BJ (cell line): ENCODE measurements at regions not wholly inside any gene's neighbourhood (a gene's known extent, or its start where the extent isn't known, plus 50 kb on each side); places are given as distances from the start of the nearest gene placed in this dataset.

ENCODE experiments used
- CTCF ChIA-PET: fragments of 350-600 bp; formaldehyde crosslinking; extraction: SDS; loops from one replicate; lab custom pipeline; 2021; ENCODE audit warnings: antibody characterized with exemption, inconsistent platforms; lab: Yijun Ruan, JAX
- POLR2A ChIA-PET: fragments of 300-600 bp; sonication (Branson Sonifier 250); formaldehyde crosslinking; extraction: SDS; loops from one replicate; lab custom pipeline; 2021; ENCODE audit warnings: antibody characterized with exemption; lab: Charles Lee
- DNase-seq: peaks from one replicate; pipeline ENCODE4 v3.0.0-alpha.2; 2011; ENCODE audit warnings: low read depth
- H3K27me3 ChIP-seq: 2 replicates; pipeline ENCODE4 v1.6.0; 2011; ENCODE audit warnings: low read length; ENCODE audit not compliant: control insufficient read depth, insufficient read depth
- H3K36me3 ChIP-seq: 2 replicates; pipeline ENCODE4 v1.5.1; 2011; ENCODE audit warnings: low read length; ENCODE audit not compliant: control insufficient read depth, insufficient read depth
- H3K4me3 ChIP-seq: 2 replicates; pipeline ENCODE4 v1.5.1; 2011; ENCODE audit warnings: low read depth, mild to moderate bottlenecking, control low read depth, low read length
- TF ChIP-seq, protein P1 (sequence below): IDR thresholded peaks from 2 replicates; pipeline ENCODE4 v1.5.1; 2011; ENCODE audit warnings: low read depth, mild to moderate bottlenecking, control low read depth, inconsistent platforms, low read length, moderate library complexity; ENCODE audit not compliant: insufficient read depth

DNA sequence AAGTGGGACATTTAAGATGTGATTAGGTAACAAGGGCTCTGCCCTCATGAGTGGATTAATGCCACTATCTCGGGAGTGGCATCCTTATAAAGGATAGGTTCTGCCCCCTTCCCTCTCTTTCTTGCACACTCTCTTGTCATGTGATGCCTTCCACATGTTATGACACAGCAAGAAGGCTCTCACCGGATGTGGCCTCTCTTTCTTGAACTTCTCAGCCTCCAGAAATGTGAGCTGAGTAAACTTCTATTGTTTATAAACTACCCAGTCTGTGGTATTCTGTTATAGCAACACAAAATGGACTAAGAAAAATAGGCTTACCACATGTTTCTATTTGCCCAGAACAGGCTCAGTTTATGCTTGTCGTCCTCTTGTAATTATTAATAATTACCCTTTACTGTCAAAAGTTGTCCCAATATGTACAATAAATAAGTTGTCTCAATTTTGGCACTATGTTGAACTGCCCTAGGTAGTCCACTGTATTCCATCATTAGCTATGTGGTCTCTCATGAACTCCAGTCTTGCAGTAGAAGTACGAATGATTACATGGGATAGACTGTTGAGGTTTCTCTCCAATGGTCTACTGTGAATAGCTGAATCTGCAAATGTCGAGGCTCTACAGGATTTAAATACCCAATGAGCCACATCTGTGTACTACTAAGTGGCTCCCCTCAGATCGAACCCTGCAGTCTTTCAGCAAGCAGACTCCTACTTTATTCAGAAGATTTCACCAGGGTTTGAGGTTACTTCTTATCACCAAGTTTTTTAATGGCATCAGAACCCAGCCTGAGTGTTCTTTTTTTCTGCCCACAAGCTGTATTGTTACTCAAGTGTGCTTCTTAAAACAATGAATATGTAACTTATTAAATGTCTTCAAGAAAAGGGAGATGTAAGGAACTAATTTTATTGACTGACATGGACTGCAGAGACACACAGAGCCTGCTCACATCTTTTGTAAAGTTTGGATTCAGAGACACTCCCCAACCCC lies 102.0 kb upstream of the LEF1 start:
- CTCF ChIA-PET, result no interaction called here
- Histone ChIP-seq H3K27me3 (no peaks in the 10 kb centered on the region), H3K4me3 (no peak overlapping the region), H3K36me3 (no peaks in the 10 kb centered on the region)
- POLR2A ChIA-PET, result interaction anchor here (0.6 kb wide), 1 partner anchor 15 kb away, joined by 4 read pairs; no protein-coding TSS in a partner anchor
- TF ChIP-seq, protein P1, sequence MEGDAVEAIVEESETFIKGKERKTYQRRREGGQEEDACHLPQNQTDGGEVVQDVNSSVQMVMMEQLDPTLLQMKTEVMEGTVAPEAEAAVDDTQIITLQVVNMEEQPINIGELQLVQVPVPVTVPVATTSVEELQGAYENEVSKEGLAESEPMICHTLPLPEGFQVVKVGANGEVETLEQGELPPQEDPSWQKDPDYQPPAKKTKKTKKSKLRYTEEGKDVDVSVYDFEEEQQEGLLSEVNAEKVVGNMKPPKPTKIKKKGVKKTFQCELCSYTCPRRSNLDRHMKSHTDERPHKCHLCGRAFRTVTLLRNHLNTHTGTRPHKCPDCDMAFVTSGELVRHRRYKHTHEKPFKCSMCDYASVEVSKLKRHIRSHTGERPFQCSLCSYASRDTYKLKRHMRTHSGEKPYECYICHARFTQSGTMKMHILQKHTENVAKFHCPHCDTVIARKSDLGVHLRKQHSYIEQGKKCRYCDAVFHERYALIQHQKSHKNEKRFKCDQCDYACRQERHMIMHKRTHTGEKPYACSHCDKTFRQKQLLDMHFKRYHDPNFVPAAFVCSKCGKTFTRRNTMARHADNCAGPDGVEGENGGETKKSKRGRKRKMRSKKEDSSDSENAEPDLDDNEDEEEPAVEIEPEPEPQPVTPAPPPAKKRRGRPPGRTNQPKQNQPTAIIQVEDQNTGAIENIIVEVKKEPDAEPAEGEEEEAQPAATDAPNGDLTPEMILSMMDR, result no peak
- peak; percentile 28 for DNase-seq

DNA sequence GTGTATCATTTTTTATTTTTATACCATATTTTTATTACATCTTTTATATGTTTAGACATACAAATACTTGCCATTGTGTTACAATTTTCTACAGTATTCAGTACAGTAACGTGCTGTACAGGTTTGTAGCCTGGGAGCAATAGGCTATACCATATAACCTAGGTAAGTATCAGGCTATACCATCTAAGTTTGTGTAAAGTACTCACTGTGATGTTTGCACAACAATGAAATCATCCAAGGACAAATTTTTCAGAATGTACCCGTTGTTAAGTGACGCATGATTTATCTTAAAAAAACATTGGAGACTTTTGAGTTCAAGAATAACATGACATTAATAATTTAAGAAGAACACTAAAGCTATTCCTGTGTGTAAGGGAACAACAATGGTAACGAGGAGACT lies 96.0 kb upstream of the LEF1 start:
- Histone ChIP-seq H3K4me3 (no peak overlapping the region), H3K36me3 (no peaks in the 10 kb centered on the region), H3K27me3 (no peaks in the 10 kb centered on the region)
- POLR2A ChIA-PET, result no interaction called here
- TF ChIP-seq, protein P1, result no peak
- CTCF ChIA-PET, result no interaction called here
- no peak for DNase-seq

DNA sequence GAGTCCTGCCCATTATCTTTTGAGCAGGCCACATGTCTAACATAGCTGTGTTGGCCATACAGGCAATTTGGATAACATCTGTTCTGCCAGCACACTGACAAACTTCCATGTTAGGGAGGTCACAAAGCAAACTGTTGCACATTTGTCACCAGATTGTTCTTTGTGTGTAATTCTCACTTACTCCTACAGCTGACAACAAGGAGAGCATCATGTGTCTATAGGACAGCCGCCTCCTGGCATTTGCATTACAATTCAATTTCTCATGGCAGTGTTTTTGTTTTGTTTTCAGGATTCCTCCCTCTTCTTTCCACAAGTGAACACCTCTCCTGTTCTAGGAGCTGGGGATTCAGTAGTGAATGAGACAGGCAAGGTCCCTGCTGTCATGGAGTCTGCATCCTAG lies 94.3 kb upstream of the LEF1 start:
- Histone ChIP-seq H3K27me3 (no peaks in the 10 kb centered on the region), H3K4me3 (no peak overlapping the region), H3K36me3 (no peaks in the 10 kb centered on the region)
- DNase-seq, result no peak
- ChIA-PET POLR2A (no interaction called here), CTCF (no interaction called here)
- TF ChIP-seq, protein P1, result no peak

DNA sequence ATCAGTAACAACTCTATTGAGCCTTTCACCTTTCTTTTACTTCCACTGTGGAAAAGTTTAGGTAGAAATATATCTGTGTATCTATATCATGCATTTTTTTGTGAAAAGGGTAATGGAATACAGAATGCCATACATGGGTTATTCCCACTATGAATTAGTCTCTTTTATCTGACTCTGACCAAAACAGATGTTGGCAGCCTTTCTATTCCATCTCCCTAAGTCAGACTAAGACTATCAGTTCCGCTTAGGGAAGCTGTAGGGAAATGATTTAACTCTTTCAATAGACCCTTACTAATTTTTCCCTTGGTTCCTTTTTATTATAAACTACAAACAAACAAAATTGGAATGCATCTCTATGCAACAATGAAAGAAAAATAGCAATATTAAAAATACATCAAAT lies 92.3 kb upstream of the LEF1 start:
- POLR2A ChIA-PET, result no interaction called here
- H3K27me3 ChIP-seq, result no peaks in the 10 kb centered on the region

DNA sequence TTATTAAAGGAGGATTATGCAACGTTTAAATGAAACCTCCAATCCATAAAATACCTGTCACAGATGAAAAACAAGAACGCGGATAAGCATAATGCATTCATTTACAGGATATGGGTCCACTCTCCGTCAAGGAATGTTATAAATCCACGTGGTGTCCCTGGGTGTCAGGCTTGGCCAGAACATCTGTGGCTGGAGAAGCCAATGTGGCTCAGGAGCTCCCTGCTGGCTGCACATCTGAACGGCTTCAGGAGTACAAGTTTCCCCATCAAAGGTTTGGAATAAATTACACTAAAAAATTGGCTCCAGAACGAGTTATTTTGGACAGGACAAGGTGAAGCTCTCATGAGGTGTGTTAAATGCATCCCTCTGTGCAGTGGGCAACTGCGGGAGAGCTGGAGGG lies 87.8 kb upstream of the LEF1 start:
- Histone ChIP-seq H3K36me3 (no peaks in the 10 kb centered on the region), H3K4me3 (no peak overlapping the region), H3K27me3 (no peaks in the 10 kb centered on the region)
- ChIA-PET POLR2A (no interaction called here), CTCF (interaction anchor here (1.2 kb wide), 1 partner anchor 15 kb away, joined by 3 read pairs; no protein-coding TSS in a partner anchor)
- no peak for DNase-seq
- TF ChIP-seq, protein P1, result no peak

More for the DNA sequence above, 92.3 kb upstream of the LEF1 start:
- Histone ChIP-seq H3K36me3 (no peaks in the 10 kb centered on the region), H3K4me3 (no peak overlapping the region)
- TF ChIP-seq, protein P1, result no peak
- CTCF ChIA-PET, result interaction anchor here (0.6 kb wide), 1 partner anchor 50 kb away, joined by 7 read pairs; no protein-coding TSS in a partner anchor
- no peak for DNase-seq
